ENCODE measurements at regions not wholly inside any gene's neighbourhood (a gene's known extent, or its start where the extent isn't known, plus 50 kb on each side); places are given as distances from the start of the nearest gene placed in this dataset.

GRCh38 chr21:14874379-14874778, 190.4 kb downstream of the NRIP1 start:
- no peak for DNase-seq
- in situ Hi-C loops (cut with HindIII; ENCODE audit: low pct_ligation_motif_present, low pct_unique_long_range_greater_than_20kb, low sequenced_read_pairs): no loop called here

GRCh38 chr21:14871861-14872260, 192.9 kb downstream of the NRIP1 start:
- DNase-seq: no peak
- in situ Hi-C loops (cut with HindIII; ENCODE audit: low pct_ligation_motif_present, low pct_unique_long_range_greater_than_20kb, low sequenced_read_pairs): no loop called here

- in situ Hi-C loops (cut with HindIII; ENCODE audit: low pct_ligation_motif_present, low pct_unique_long_range_greater_than_20kb, low sequenced_read_pairs): no loop called here
Observed at GRCh38 chr21:14870853-14871149, 194.0 kb downstream of the NRIP1 start.

GRCh38 chr21:14869984-14870852, 194.6 kb downstream of the NRIP1 start:
- DNase-seq: no peak

More at GRCh38 chr21:14870853-14871149, 194.0 kb downstream of the NRIP1 start:
- DNase-seq: no peak

GRCh38 chr21:14866859-14867765, 197.7 kb downstream of the NRIP1 start:
- DNase-seq: no peak
- in situ Hi-C loops (cut with HindIII; ENCODE audit: low pct_ligation_motif_present, low pct_unique_long_range_greater_than_20kb, low sequenced_read_pairs): no loop called here

More at GRCh38 chr21:14869984-14870852, 194.6 kb downstream of the NRIP1 start:
- in situ Hi-C loops (cut with HindIII; ENCODE audit: low pct_ligation_motif_present, low pct_unique_long_range_greater_than_20kb, low sequenced_read_pairs): no loop called here

GRCh38 chr21:14864211-14865021, 200.4 kb downstream of the NRIP1 start:
- in situ Hi-C loops (cut with HindIII; ENCODE audit: low pct_ligation_motif_present, low pct_unique_long_range_greater_than_20kb, low sequenced_read_pairs): no loop called here
- peak; percentile 76 for DNase-seq

- in situ Hi-C loops (cut with HindIII; ENCODE audit: low pct_ligation_motif_present, low pct_unique_long_range_greater_than_20kb, low sequenced_read_pairs): no loop called here
- DNase-seq: no peak
Observed at GRCh38 chr21:14863745-14864210, 201.0 kb downstream of the NRIP1 start.

GRCh38 chr21:14862794-14863720, 201.7 kb downstream of the NRIP1 start:
- in situ Hi-C loops (cut with HindIII; ENCODE audit: low pct_ligation_motif_present, low pct_unique_long_range_greater_than_20kb, low sequenced_read_pairs): no loop called here

GRCh38 chr21:14858311-14858710, 206.5 kb downstream of the NRIP1 start:
- in situ Hi-C loops (cut with HindIII; ENCODE audit: low pct_ligation_motif_present, low pct_unique_long_range_greater_than_20kb, low sequenced_read_pairs): no loop called here
- no peak for DNase-seq

More at GRCh38 chr21:14862794-14863720, 201.7 kb downstream of the NRIP1 start:
- DNase-seq: peak; percentile 36

GRCh38 chr21:14857529-14857928, 207.3 kb downstream of the NRIP1 start:
- in situ Hi-C loops (cut with HindIII; ENCODE audit: low pct_ligation_motif_present, low pct_unique_long_range_greater_than_20kb, low sequenced_read_pairs): no loop called here
- no peak for DNase-seq

GRCh38 chr21:14850394-14850793, 214.4 kb downstream of the NRIP1 start:
- in situ Hi-C loops (cut with HindIII; ENCODE audit: low pct_ligation_motif_present, low pct_unique_long_range_greater_than_20kb, low sequenced_read_pairs): no loop called here
- DNase-seq: no peak

- in situ Hi-C loops (cut with HindIII; ENCODE audit: low pct_ligation_motif_present, low pct_unique_long_range_greater_than_20kb, low sequenced_read_pairs): no loop called here
- DNase-seq: no peak
Observed at GRCh38 chr21:14846621-14847020, 218.2 kb downstream of the NRIP1 start.

GRCh38 chr21:14844001-14844400, 220.8 kb downstream of the NRIP1 start:
- in situ Hi-C loops (cut with HindIII; ENCODE audit: low pct_ligation_motif_present, low pct_unique_long_range_greater_than_20kb, low sequenced_read_pairs): no loop called here
- no peak for DNase-seq

- in situ Hi-C loops (cut with HindIII; ENCODE audit: low pct_ligation_motif_present, low pct_unique_long_range_greater_than_20kb, low sequenced_read_pairs): no loop called here
- no peak for DNase-seq
Observed at GRCh38 chr21:14842601-14843000, 222.2 kb downstream of the NRIP1 start.

GRCh38 chr21:14841511-14842472, 223.0 kb downstream of the NRIP1 start:
- no peak for DNase-seq
- in situ Hi-C loops (cut with HindIII; ENCODE audit: low pct_ligation_motif_present, low pct_unique_long_range_greater_than_20kb, low sequenced_read_pairs): no loop called here

- no peak for DNase-seq
Observed at GRCh38 chr21:14838400-14838799, 226.4 kb downstream of the NRIP1 start.

GRCh38 chr21:14836950-14837349, 227.8 kb downstream of the NRIP1 start:
- DNase-seq: no peak
- in situ Hi-C loops (cut with HindIII; ENCODE audit: low pct_ligation_motif_present, low pct_unique_long_range_greater_than_20kb, low sequenced_read_pairs): no loop called here

More at GRCh38 chr21:14838400-14838799, 226.4 kb downstream of the NRIP1 start:
- in situ Hi-C loops (cut with HindIII; ENCODE audit: low pct_ligation_motif_present, low pct_unique_long_range_greater_than_20kb, low sequenced_read_pairs): no loop called here
